GM12872 (cell line): ENCODE measurements at regions not wholly inside any gene's neighbourhood (a gene's known extent, or its start where the extent isn't known, plus 50 kb on each side); places are given as distances from the start of the nearest gene placed in this dataset.

Source experiments
- TF ChIP-seq, protein P1 (sequence below): IDR thresholded peaks from 3 replicates; pipeline ENCODE4 v1.5.1; 2011; ENCODE audit warnings: low read depth, mild to moderate bottlenecking, low read length, moderate library complexity; ENCODE audit not compliant: insufficient read depth

DNA sequence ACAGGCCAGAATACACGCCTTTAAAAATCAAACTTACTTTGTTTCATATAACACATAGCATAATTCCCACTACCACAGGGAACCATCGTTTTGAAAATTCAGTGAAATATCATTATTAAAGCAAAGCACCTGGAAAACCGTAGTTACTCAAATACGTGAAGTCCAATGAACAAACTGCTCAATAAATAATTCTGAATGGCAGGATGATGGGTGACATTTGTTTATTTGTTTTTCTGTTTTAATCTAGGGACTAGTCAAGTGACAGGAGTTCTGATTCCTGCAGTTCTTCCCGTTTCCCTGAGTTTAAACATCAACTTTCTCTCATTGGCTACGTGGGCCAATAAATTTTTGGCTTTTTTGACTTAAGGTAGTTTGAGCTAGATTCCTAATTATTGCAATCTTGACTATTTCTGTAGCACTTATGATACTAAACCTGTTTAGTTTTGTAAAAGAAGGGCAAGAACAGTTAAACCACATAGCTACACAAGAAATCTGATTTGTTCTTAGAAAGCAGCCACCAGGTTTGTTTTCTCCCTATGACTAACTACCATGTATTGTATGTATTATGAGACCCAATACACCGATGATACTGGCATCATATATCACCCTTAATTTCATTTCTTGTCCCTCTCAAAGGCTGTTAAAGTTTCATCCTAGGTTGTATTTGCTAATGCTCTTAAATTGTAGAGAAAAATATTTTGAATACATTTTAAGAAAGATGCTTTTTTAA, 411.2 kb downstream of the SHQ1 start:
- TF ChIP-seq, protein P1, sequence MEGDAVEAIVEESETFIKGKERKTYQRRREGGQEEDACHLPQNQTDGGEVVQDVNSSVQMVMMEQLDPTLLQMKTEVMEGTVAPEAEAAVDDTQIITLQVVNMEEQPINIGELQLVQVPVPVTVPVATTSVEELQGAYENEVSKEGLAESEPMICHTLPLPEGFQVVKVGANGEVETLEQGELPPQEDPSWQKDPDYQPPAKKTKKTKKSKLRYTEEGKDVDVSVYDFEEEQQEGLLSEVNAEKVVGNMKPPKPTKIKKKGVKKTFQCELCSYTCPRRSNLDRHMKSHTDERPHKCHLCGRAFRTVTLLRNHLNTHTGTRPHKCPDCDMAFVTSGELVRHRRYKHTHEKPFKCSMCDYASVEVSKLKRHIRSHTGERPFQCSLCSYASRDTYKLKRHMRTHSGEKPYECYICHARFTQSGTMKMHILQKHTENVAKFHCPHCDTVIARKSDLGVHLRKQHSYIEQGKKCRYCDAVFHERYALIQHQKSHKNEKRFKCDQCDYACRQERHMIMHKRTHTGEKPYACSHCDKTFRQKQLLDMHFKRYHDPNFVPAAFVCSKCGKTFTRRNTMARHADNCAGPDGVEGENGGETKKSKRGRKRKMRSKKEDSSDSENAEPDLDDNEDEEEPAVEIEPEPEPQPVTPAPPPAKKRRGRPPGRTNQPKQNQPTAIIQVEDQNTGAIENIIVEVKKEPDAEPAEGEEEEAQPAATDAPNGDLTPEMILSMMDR: no peak

GRCh38 chr3:72434296-72434695, 413.9 kb downstream of the SHQ1 start:
- TF ChIP-seq, protein P1: no peak

- TF ChIP-seq, protein P1: no peak
Observed at GRCh38 chr3:72432246-72432645, 416.0 kb downstream of the SHQ1 start.

DNA sequence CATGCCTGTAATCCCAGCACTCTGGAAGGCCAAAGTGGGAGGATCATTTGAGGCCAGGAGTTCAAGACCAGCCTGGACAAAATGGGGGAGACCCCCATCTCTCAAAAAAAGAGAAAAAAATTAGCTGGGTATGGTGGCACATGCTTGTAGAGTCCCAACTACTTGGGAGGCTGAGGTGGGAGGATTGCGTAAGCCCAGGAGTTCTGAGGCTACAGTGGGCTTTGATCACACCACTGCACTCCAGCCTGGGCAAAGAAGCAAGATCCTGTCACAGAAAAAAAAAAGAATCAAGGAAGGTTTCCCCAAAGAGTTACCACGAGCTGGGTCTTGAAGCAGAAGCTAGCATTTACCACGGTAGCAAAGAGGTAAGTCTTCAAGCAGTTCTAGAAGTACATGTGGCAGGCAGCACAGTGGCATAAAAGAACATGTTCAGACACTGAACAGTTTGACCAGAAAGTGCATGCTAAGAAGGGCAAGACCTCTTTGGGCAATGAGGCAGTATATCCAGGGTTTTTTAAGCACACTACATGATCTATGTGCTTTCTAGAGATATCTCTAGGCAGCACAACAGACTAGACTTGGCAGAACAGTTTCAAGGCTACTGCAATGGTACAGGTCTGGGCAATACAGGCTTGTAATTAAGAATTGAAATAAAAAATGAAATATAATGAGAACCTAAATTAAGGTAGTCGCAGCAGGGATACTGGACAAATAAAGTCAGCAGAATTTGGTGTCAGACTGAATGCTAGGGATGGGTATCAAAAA, 418.5 kb downstream of the SHQ1 start:
- TF ChIP-seq, protein P1: no peak

DNA sequence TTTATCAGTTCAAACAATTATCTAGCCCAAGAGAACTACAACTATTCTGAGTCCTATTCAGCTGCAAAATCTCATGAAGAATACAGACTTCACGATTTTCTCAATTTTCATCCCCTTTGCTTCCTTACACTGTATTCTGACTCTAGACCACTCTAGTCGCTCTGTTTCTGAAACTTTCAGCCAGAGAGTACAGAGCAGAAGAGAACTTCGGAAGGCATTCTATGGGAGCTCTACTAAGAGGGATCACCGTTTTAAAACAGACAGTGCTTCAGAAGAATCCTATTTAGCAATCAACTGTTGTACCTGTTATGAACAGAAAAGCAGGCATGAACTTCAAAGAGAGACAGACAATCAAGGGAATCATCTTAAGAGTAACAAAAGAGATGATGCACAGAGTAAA, 419.4 kb downstream of the SHQ1 start:
- TF ChIP-seq, protein P1: no peak

DNA sequence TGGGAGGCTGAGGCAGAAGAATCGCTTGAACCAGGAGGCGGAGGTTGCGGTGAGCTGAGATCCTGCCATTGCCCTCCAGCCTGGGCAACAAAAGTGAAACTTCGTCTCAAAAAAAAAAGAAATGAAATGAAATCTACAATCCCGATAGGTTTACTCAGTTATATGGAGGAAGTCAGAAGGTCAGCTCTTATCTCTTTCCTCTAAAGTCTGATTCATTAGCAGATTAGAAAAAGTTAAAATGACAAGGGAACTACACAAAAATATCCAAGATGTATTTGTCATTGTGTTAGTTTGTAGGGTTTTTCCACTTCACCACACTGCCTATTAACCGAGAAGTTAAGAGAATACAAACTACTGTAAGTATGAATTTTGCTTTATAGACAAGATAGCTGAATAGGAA, 420.6 kb downstream of the SHQ1 start:
- TF ChIP-seq, protein P1: no peak

GRCh38 chr3:72426618-72427397, 421.4 kb downstream of the SHQ1 start:
- TF ChIP-seq, protein P1: no peak
